IMR-90 (cell line): ENCODE measurements at regions not wholly inside any gene's neighbourhood (a gene's known extent, or its start where the extent isn't known, plus 50 kb on each side); places are given as distances from the start of the nearest gene placed in this dataset.

ENCODE experiments used
- BHLHE40 ChIP-seq: fragments of 150-350 bp; IDR thresholded peaks from 2 replicates; pipeline ENCODE4 v1.6.1; 2016; ENCODE audit warnings: mild to moderate bottlenecking, low read depth, low read length
- CEBPB ChIP-seq: IDR thresholded peaks from 2 replicates; pipeline ENCODE4 v1.6.1; 2012; ENCODE audit warnings: low read depth, low read length, improper control_type of control experiment
- CHD1 ChIP-seq: IDR thresholded peaks from 2 replicates; pipeline ENCODE4 v1.6.1; 2012; ENCODE audit warnings: low read depth, low read length, improper control_type of control experiment
- ELK1 ChIP-seq: fragments of 150-350 bp; IDR thresholded peaks from 2 replicates; pipeline ENCODE4 v1.6.1; 2016; ENCODE audit warnings: low read depth, mild to moderate bottlenecking, low read length, moderate library complexity, borderline replicate concordance
- FOS ChIP-seq: fragments of 150-350 bp; IDR thresholded peaks from 2 replicates; pipeline ENCODE4 v1.6.1; 2016; ENCODE audit warnings: low read depth, low read length
- MAFK ChIP-seq: IDR thresholded peaks from 2 replicates; pipeline ENCODE4 v1.6.1; 2012; ENCODE audit warnings: low read depth, low read length, improper control_type of control experiment
- MXI1 ChIP-seq: IDR thresholded peaks from 2 replicates; pipeline ENCODE4 v1.6.1; 2012; ENCODE audit warnings: low read depth, mild to moderate bottlenecking, low read length, moderate library complexity, borderline replicate concordance
- NFE2L2 ChIP-seq: fragments of 150-350 bp; IDR thresholded peaks from 2 replicates; pipeline ENCODE4 v1.6.1; 2016; ENCODE audit warnings: low read depth, mild to moderate bottlenecking, low read length
- POLR2A ChIP-seq: IDR thresholded peaks from 2 replicates; pipeline ENCODE4 v1.6.1; 2012; ENCODE audit warnings: mild to moderate bottlenecking, low read depth, low read length
- RAD21 ChIP-seq: IDR thresholded peaks from 2 replicates; pipeline ENCODE4 v1.6.1; 2012; ENCODE audit warnings: low read length, improper control_type of control experiment
- RCOR1 ChIP-seq: IDR thresholded peaks from 2 replicates; pipeline ENCODE4 v1.6.1; 2012; ENCODE audit warnings: mild to moderate bottlenecking, low read length, improper control_type of control experiment; ENCODE audit not compliant: insufficient replicate concordance
- RFX5 ChIP-seq: IDR thresholded peaks from 2 replicates; pipeline ENCODE4 v1.8.0; 2012; ENCODE audit warnings: low read depth, mild to moderate bottlenecking, low read length, moderate library complexity
- SMC3 ChIP-seq: fragments of 150-350 bp; IDR thresholded peaks from 2 replicates; pipeline ENCODE4 v1.6.1; 2016; ENCODE audit warnings: low read depth, mild to moderate bottlenecking, antibody characterized with exemption, low read length, moderate library complexity
- TF ChIP-seq, protein P1 (sequence below): conservative IDR thresholded peaks from 2 replicates; pipeline ENCODE4 v1.5.1; 2012; ENCODE audit warnings: mild to moderate bottlenecking, low read depth, low read length, improper control_type of control experiment

GRCh38 chr4:77229433-77229832, 72.4 kb downstream of the CCNG2 start:
- TF ChIP-seq MAFK (no peak), POLR2A (no peak), CEBPB (no peak), RFX5 (no peak), RCOR1 (no peak), NFE2L2 (no peak), BHLHE40 (no peak), RAD21 (no peak), ELK1 (no peak), MXI1 (no peak), CHD1 (no peak), FOS (no peak), SMC3 (no peak)
- TF ChIP-seq, protein P1, sequence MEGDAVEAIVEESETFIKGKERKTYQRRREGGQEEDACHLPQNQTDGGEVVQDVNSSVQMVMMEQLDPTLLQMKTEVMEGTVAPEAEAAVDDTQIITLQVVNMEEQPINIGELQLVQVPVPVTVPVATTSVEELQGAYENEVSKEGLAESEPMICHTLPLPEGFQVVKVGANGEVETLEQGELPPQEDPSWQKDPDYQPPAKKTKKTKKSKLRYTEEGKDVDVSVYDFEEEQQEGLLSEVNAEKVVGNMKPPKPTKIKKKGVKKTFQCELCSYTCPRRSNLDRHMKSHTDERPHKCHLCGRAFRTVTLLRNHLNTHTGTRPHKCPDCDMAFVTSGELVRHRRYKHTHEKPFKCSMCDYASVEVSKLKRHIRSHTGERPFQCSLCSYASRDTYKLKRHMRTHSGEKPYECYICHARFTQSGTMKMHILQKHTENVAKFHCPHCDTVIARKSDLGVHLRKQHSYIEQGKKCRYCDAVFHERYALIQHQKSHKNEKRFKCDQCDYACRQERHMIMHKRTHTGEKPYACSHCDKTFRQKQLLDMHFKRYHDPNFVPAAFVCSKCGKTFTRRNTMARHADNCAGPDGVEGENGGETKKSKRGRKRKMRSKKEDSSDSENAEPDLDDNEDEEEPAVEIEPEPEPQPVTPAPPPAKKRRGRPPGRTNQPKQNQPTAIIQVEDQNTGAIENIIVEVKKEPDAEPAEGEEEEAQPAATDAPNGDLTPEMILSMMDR = no peak
